WTC11 (cell line): ENCODE measurements at regions not wholly inside any gene's neighbourhood (a gene's known extent, or its start where the extent isn't known, plus 50 kb on each side); places are given as distances from the start of the nearest gene placed in this dataset.

Source experiments
- ATAC-seq: fragments of 200-7000 bp; cut with Tn5 transposase; 2 replicates; pipeline ENCODE4 v1.10.0; 2021; ENCODE audit warnings: mild to moderate bottlenecking, moderate library complexity
- CTCF ChIA-PET: fragments of 300-600 bp; sonication (Branson Sonifier 250); formaldehyde crosslinking; loops from one replicate; lab custom pipeline; 2021; ENCODE audit warnings: antibody characterized with exemption; lab: Charles Lee
- POLR2A ChIA-PET: fragments of 350-600 bp; sonication (Branson Sonifier 250); formaldehyde crosslinking; loops from one replicate; lab custom pipeline; 2021; ENCODE audit warnings: antibody characterized with exemption; lab: Charles Lee
- DNase-seq: peaks from one replicate; pipeline ENCODE4 v3.0.0; 2021; ENCODE audit warnings: low spot score
- H3K27ac Mint-ChIP-seq: 2 replicates; pipeline ENCODE4 v1.8.0; 2021; ENCODE audit warnings: mixed read lengths
- H3K27me3 Mint-ChIP-seq: 2 replicates; pipeline ENCODE4 v1.8.0; 2021; ENCODE audit warnings: low read depth, mild to moderate bottlenecking, moderate library complexity, mixed read lengths
- H3K36me3 Mint-ChIP-seq: 2 replicates; pipeline ENCODE4 v1.8.0; 2021; ENCODE audit warnings: mixed read lengths
- H3K4me1 Mint-ChIP-seq: 2 replicates; pipeline ENCODE4 v1.8.0; 2022; ENCODE audit warnings: mixed read lengths
- H3K4me3 Mint-ChIP-seq: 2 replicates; pipeline ENCODE4 v1.8.0; 2021; ENCODE audit warnings: mild to moderate bottlenecking, moderate library complexity, mixed read lengths
- H3K9me3 Mint-ChIP-seq: 2 replicates; pipeline ENCODE4 v1.8.0; 2021; ENCODE audit warnings: mixed read lengths
- E2F1 ChIP-seq: sonication (generic); formaldehyde crosslinking; IDR thresholded peaks from 2 replicates; pipeline ENCODE4 v1.8.0; 2022; ENCODE audit warnings: mild to moderate bottlenecking, missing genetic modification reagents
- E2F4 ChIP-seq: sonication (generic); formaldehyde crosslinking; IDR thresholded peaks from 2 replicates; pipeline ENCODE4 v1.8.1; 2022; ENCODE audit warnings: low read depth, mild to moderate bottlenecking, moderate library complexity, missing genetic modification reagents, borderline replicate concordance
- FOXP1 ChIP-seq: sonication (generic); formaldehyde crosslinking; IDR thresholded peaks from 2 replicates; pipeline ENCODE4 v1.8.0; 2022; ENCODE audit warnings: missing genetic modification reagents, mild to moderate bottlenecking, moderate library complexity, borderline replicate concordance
- GTF2I ChIP-seq: fragments of 250-450 bp; sonication (Bioruptor Pico); conservative IDR thresholded peaks from 2 replicates; pipeline ENCODE4 v1.4.0; 2021; ENCODE audit warnings: mild to moderate bottlenecking
- IRF1 ChIP-seq: sonication (generic); formaldehyde crosslinking; IDR thresholded peaks from 2 replicates; pipeline ENCODE4 v1.8.0; 2023; ENCODE audit warnings: missing genetic modification reagents
- MAX ChIP-seq: sonication (generic); formaldehyde crosslinking; IDR thresholded peaks from 2 replicates; pipeline ENCODE4 v1.8.0; 2022; ENCODE audit warnings: mild to moderate bottlenecking, missing genetic modification reagents
- MXD4 ChIP-seq: fragments of 250-450 bp; sonication (Bioruptor Pico); IDR thresholded peaks from 2 replicates; pipeline ENCODE4 v1.8.0; 2021; ENCODE audit warnings: mild to moderate bottlenecking, moderate library complexity, borderline replicate concordance
- NFYB ChIP-seq: sonication (generic); formaldehyde crosslinking; conservative IDR thresholded peaks from 2 replicates; pipeline ENCODE4 v1.8.0; 2022; ENCODE audit warnings: low read depth, missing genetic modification reagents
- PRRX2 ChIP-seq: fragments of 250-450 bp; sonication (Bioruptor Pico); IDR thresholded peaks from 2 replicates; pipeline ENCODE4 v1.8.0; 2021; ENCODE audit warnings: mild to moderate bottlenecking
- RELA ChIP-seq: sonication (generic); formaldehyde crosslinking; IDR thresholded peaks from 2 replicates; pipeline ENCODE4 v1.8.1; 2022; ENCODE audit warnings: missing genetic modification reagents, mild to moderate bottlenecking, borderline replicate concordance
- SMAD3 ChIP-seq: sonication (generic); formaldehyde crosslinking; IDR thresholded peaks from 2 replicates; pipeline ENCODE4 v1.8.0; 2022; ENCODE audit warnings: missing genetic modification reagents, mild to moderate bottlenecking, borderline replicate concordance
- SOX15 ChIP-seq: fragments of 250-450 bp; sonication (Bioruptor Pico); IDR thresholded peaks from 2 replicates; pipeline ENCODE4 v1.9.0; 2021; ENCODE audit warnings: mild to moderate bottlenecking
- TEAD4 ChIP-seq: sonication (generic); formaldehyde crosslinking; IDR thresholded peaks from 2 replicates; pipeline ENCODE4 v1.8.0; 2022; ENCODE audit warnings: mild to moderate bottlenecking, missing genetic modification reagents
- USF2 ChIP-seq: sonication (generic); formaldehyde crosslinking; IDR thresholded peaks from 2 replicates; pipeline ENCODE4 v1.8.1; 2023; ENCODE audit warnings: mild to moderate bottlenecking, missing genetic modification reagents, moderate library complexity
- ZNF138 ChIP-seq: sonication (generic); formaldehyde crosslinking; conservative IDR thresholded peaks from 2 replicates; pipeline ENCODE4 v1.8.1; 2022; ENCODE audit warnings: mild to moderate bottlenecking, moderate library complexity, missing genetic modification reagents
- ZNF219 ChIP-seq: sonication (generic); formaldehyde crosslinking; IDR thresholded peaks from 2 replicates; pipeline ENCODE4 v1.8.0; 2023; ENCODE audit warnings: missing genetic modification reagents, mild to moderate bottlenecking, borderline replicate concordance
- ZNF317 ChIP-seq: sonication (generic); formaldehyde crosslinking; IDR thresholded peaks from 2 replicates; pipeline ENCODE4 v1.8.1; 2023; ENCODE audit warnings: low read depth, mild to moderate bottlenecking, moderate library complexity, missing genetic modification reagents, borderline replicate concordance
- ZNF416 ChIP-seq: fragments of 250-450 bp; sonication (Bioruptor Pico); IDR thresholded peaks from 2 replicates; pipeline ENCODE4 v1.9.0; 2021; ENCODE audit warnings: mild to moderate bottlenecking, inconsistent platforms
- ZNF512 ChIP-seq: sonication (generic); formaldehyde crosslinking; IDR thresholded peaks from 2 replicates; pipeline ENCODE4 v1.8.1; 2022; ENCODE audit warnings: missing genetic modification reagents, borderline replicate concordance
- ZSCAN18 ChIP-seq: fragments of 250-450 bp; sonication (Bioruptor Pico); IDR thresholded peaks from 2 replicates; pipeline ENCODE4 v2.1.2; 2022; ENCODE audit warnings: mild to moderate bottlenecking, moderate library complexity

GRCh38 chr13:23987331-23987894, 90.1 kb upstream of the C1QTNF9B start (continued):
- TF ChIP-seq USF2 (CRISPR knock-in tag) (no peak), ZNF512 (CRISPR knock-in tag) (no peak), E2F1 (CRISPR knock-in tag) (no peak), MAX (CRISPR knock-in tag) (no peak), ZNF317 (CRISPR knock-in tag) (no peak), ZNF138 (CRISPR knock-in tag) (no peak), TEAD4 (CRISPR knock-in tag) (no peak), FOXP1 (CRISPR knock-in tag) (no peak)

- DNase-seq: no peak
- TF ChIP-seq ZNF138 (CRISPR knock-in tag) (no peak), NFYB (CRISPR knock-in tag) (no peak), RELA (CRISPR knock-in tag) (no peak), ZNF219 (no peak), ZNF416 (CRISPR knock-in tag) (no peak), MXD4 (CRISPR knock-in tag) (no peak), ZSCAN18 (CRISPR knock-in tag) (no peak), PRRX2 (CRISPR knock-in tag) (no peak), SOX15 (CRISPR knock-in tag) (no peak), IRF1 (CRISPR knock-in tag) (no peak), E2F4 (no peak), SMAD3 (CRISPR knock-in tag) (no peak), GTF2I (no peak)
- Mint-ChIP-seq H3K27ac (no peak overlapping the region), H3K36me3 (no peaks in the 10 kb centered on the region), H3K9me3 (no peaks in the 10 kb centered on the region), H3K4me3 (no peak overlapping the region), H3K27me3 (no peaks in the 10 kb centered on the region; the same call in 1 of the 2 replicates), H3K4me1 (no peaks in the 10 kb centered on the region)
- POLR2A ChIA-PET: no interaction called here
- no peak for ATAC-seq
- CTCF ChIA-PET: interaction anchor here (0.7 kb wide), 1 partner anchor 47 kb away, joined by 5 read pairs; no protein-coding TSS in a partner anchor
Measured at GRCh38 chr13:23988546-23989122, 91.3 kb upstream of the C1QTNF9B start.
